Transverse colon (tissue), 4 donors: ENCODE measurements at regions not wholly inside any gene's neighbourhood (a gene's known extent, or its start where the extent isn't known, plus 50 kb on each side); places are given as distances from the start of the nearest gene placed in this dataset.
"Not testable (repeated sequence)": the region's sequence is repeated elsewhere in the genome, so short reads cannot be mapped to it uniquely, and the experiment has no call there.

ENCODE experiments used
- CTCF ChIP-seq, 5 experiments: fragments of 200-600 bp in 3 of 5; fragments of 450-650 bp in 2 of 5; sonication (generic) in 3 of 5; IDR thresholded peaks; 1 replicate in 2 of 5; 2 replicates in 3 of 5; pipeline ENCODE4 v1.5.1; 2016 to 2017; ENCODE audit warnings: antibody characterized with exemption in 5 of 5, inconsistent platforms in 3 of 5, mild to moderate bottlenecking in 2 of 5, moderate library complexity in 1 of 5
- EP300 ChIP-seq: sonication (generic); formaldehyde crosslinking; IDR thresholded peaks from one replicate; pipeline ENCODE4 v1.6.1; 2017; ENCODE audit warnings: antibody characterized with exemption, low read depth
- POLR2A ChIP-seq: fragments of 450-650 bp; IDR thresholded peaks from one replicate; pipeline ENCODE4 v1.6.1; 2016; ENCODE audit warnings: antibody characterized with exemption, mild to moderate bottlenecking, moderate library complexity
- POLR2AphosphoS5 ChIP-seq, 3 donors: sonication (generic); formaldehyde crosslinking; IDR thresholded peaks; one replicate each; pipeline ENCODE4 v1.6.1; 2016; ENCODE audit warnings: antibody characterized with exemption in 3 of 3

- TF ChIP-seq CTCF (IDR thresholded peaks at IDR 0.05); POLR2A; POLR2AphosphoS5 (IDR thresholded peaks at IDR 0.05); EP300: not testable (repeated sequence)
Observed at GRCh38 chr12:47333271-47333858, 253.6 kb upstream of the AMIGO2 start.
